Endodermal cell (in vitro differentiated cells): ENCODE measurements at regions not wholly inside any gene's neighbourhood (a gene's known extent, or its start where the extent isn't known, plus 50 kb on each side); places are given as distances from the start of the nearest gene placed in this dataset.

Experiments
- DNase-seq: peaks from one replicate; pipeline ENCODE4 v3.0.0-alpha.2; 2017
- H3K27ac ChIP-seq: 2 replicates; pipeline ENCODE4 v1.5.1; 2013; ENCODE audit warnings: mild to moderate bottlenecking, low read depth, low read length, moderate library complexity
- H3K27me3 ChIP-seq: 2 replicates; pipeline ENCODE4 v1.6.1; 2013; ENCODE audit warnings: mild to moderate bottlenecking, low read length, moderate library complexity; ENCODE audit not compliant: insufficient read depth, control insufficient read depth, poor library complexity, severe bottlenecking
- H3K36me3 ChIP-seq: 2 replicates; pipeline ENCODE4 v1.7.0; 2013; ENCODE audit warnings: mild to moderate bottlenecking, low read length, moderate library complexity; ENCODE audit not compliant: control insufficient read depth, insufficient read depth
- H3K4me1 ChIP-seq: one replicate; pipeline ENCODE4 v1.7.0; 2013; ENCODE audit warnings: low read length; ENCODE audit not compliant: control insufficient read depth, insufficient read depth
- H3K4me3 ChIP-seq: 2 replicates; pipeline ENCODE4 v1.5.1; 2013; ENCODE audit warnings: mild to moderate bottlenecking, low read length, moderate library complexity
- H3K9ac ChIP-seq: 2 replicates; pipeline ENCODE4 v1.6.1; 2013; ENCODE audit warnings: mild to moderate bottlenecking, low read length, moderate library complexity; ENCODE audit not compliant: poor library complexity, severe bottlenecking; ENCODE audit errors: extremely low read depth
- H3K9me3 ChIP-seq: 2 replicates; pipeline ENCODE4 v1.6.1; 2013; ENCODE audit warnings: mild to moderate bottlenecking, low read length, moderate library complexity; ENCODE audit not compliant: control insufficient read depth
- H3K27ac Mint-ChIP-seq: 2 replicates; pipeline ENCODE4 v1.8.0; 2020; ENCODE audit warnings: mixed read lengths
- H3K27me3 Mint-ChIP-seq: 2 replicates; pipeline ENCODE4 v1.8.0; 2021; ENCODE audit warnings: mild to moderate bottlenecking, mixed read lengths; ENCODE audit not compliant: insufficient read depth
- H3K36me3 Mint-ChIP-seq: 2 replicates; pipeline ENCODE4 v1.8.0; 2020; ENCODE audit warnings: low read depth, mixed read lengths
- H3K4me1 Mint-ChIP-seq: 2 replicates; pipeline ENCODE4 v1.8.0; 2020; ENCODE audit warnings: mixed read lengths
- H3K4me3 Mint-ChIP-seq: 2 replicates; pipeline ENCODE4 v1.8.0; 2020; ENCODE audit warnings: mild to moderate bottlenecking, moderate library complexity, mixed read lengths
- H3K9me3 Mint-ChIP-seq: 2 replicates; pipeline ENCODE4 v1.8.0; 2020; ENCODE audit warnings: mild to moderate bottlenecking, mixed read lengths
- CTCF ChIP-seq: fragments of 200-600 bp; sonication (generic); conservative IDR thresholded peaks from 2 replicates; pipeline ENCODE4 v1.5.0; 2021; ENCODE audit warnings: antibody characterized with exemption, mild to moderate bottlenecking
- WGBS, 2 experiments: methylation state at CpG; one replicate each; pipeline versions ENCODE4 v1.1.5 to v1.1.7; 2013; ENCODE audit warnings: missing lambda C conversion rate in 2 of 2, mixed read lengths in 1 of 2; ENCODE audit not compliant: insufficient coverage in 1 of 2, insufficient read length in 1 of 2; 5-methylcytosine and 5-hydroxymethylcytosine counted together

GRCh38 chr1:170306513-170306910 is 160.8 kb downstream of the NTMT2 start:
- Mint-ChIP-seq H3K4me3 (no peak overlapping the region), H3K9me3 (no peaks in the 10 kb centered on the region), H3K27ac (no peak overlapping the region), H3K27me3 (no peaks in the 10 kb centered on the region), H3K4me1 (peaks cover 20% of the 10 kb centered on the region), H3K36me3 (no peaks in the 10 kb centered on the region)
- H3K9ac ChIP-seq: no peak overlapping the region
- H3K9me3 ChIP-seq: no peaks in the 10 kb centered on the region
- H3K36me3 ChIP-seq: no peaks in the 10 kb centered on the region
- H3K27me3 ChIP-seq: no peaks in the 10 kb centered on the region
- H3K4me3 ChIP-seq: no peak overlapping the region
- DNase-seq: no peak
- H3K27ac ChIP-seq: no peak overlapping the region
- no peak for TF ChIP-seq CTCF
- peaks cover 3% of the 10 kb centered on the region for H3K4me1 ChIP-seq

GRCh38 chr1:170306948-170307347 is 161.2 kb downstream of the NTMT2 start:
- Mint-ChIP-seq H3K4me3 (no peak overlapping the region), H3K27ac (no peak overlapping the region), H3K9me3 (no peaks in the 10 kb centered on the region), H3K36me3 (no peaks in the 10 kb centered on the region), H3K4me1 (peaks cover 20% of the 10 kb centered on the region), H3K27me3 (no peaks in the 10 kb centered on the region)
- Histone ChIP-seq H3K36me3 (no peaks in the 10 kb centered on the region), H3K9me3 (no peaks in the 10 kb centered on the region), H3K4me3 (no peak overlapping the region), H3K9ac (no peak overlapping the region), H3K27me3 (no peaks in the 10 kb centered on the region), H3K4me1 (peaks cover 3% of the 10 kb centered on the region), H3K27ac (no peak overlapping the region)
- TF ChIP-seq CTCF: no peak
- WGBS, 2 experiments: 50 to 57% methylated on average over 1 to 2 of the region's 2 CpGs
- no peak for DNase-seq

- H3K27ac ChIP-seq: no peak overlapping the region
- H3K4me3 ChIP-seq: no peak overlapping the region
- Mint-ChIP-seq H3K9me3 (no peaks in the 10 kb centered on the region), H3K4me1 (peaks cover 20% of the 10 kb centered on the region), H3K27me3 (no peaks in the 10 kb centered on the region), H3K27ac (no peak overlapping the region), H3K36me3 (no peaks in the 10 kb centered on the region), H3K4me3 (no peak overlapping the region)
- peaks cover 3% of the 10 kb centered on the region for H3K4me1 ChIP-seq
- no peaks in the 10 kb centered on the region for H3K27me3 ChIP-seq
- 75 to 94% methylated on average over 1 of the region's 1 CpG for WGBS, 2 experiments
- no peak overlapping the region for H3K9ac ChIP-seq
- no peak for DNase-seq
- no peak for TF ChIP-seq CTCF
- H3K36me3 ChIP-seq: no peaks in the 10 kb centered on the region
- no peaks in the 10 kb centered on the region for H3K9me3 ChIP-seq
Measured at GRCh38 chr1:170307426-170307825, 161.7 kb downstream of the NTMT2 start.
